Karpas-422 (cell line): ENCODE measurements at regions not wholly inside any gene's neighbourhood (a gene's known extent, or its start where the extent isn't known, plus 50 kb on each side); places are given as distances from the start of the nearest gene placed in this dataset.
A peak's percentile ranks its signal among the peaks of the same experiment; 100 is the strongest.

Source experiments
- DNase-seq: peaks from one replicate; pipeline ENCODE4 v3.0.0-alpha.2; 2015
- H2AFZ ChIP-seq: fragments of 200-600 bp; sonication (generic); 2 replicates; pipeline ENCODE4 v1.6.1; 2014; ENCODE audit warnings: antibody characterized with exemption, low read length, mixed read lengths
- H3K27ac ChIP-seq: fragments of 200-600 bp; sonication (generic); 2 replicates; pipeline ENCODE4 v1.5.1; 2014; ENCODE audit warnings: mild to moderate bottlenecking, low read length, moderate library complexity
- H3K27me3 ChIP-seq: fragments of 200-600 bp; sonication (generic); 2 replicates; pipeline ENCODE4 v1.6.1; 2014; ENCODE audit warnings: low read length, mixed read lengths
- H3K36me3 ChIP-seq: fragments of 200-600 bp; sonication (generic); 2 replicates; pipeline ENCODE4 v1.6.1; 2014; ENCODE audit warnings: low read length, mixed read lengths; ENCODE audit not compliant: insufficient read depth
- H3K4me1 ChIP-seq: fragments of 200-600 bp; sonication (generic); 2 replicates; pipeline ENCODE4 v1.6.1; 2014; ENCODE audit warnings: mild to moderate bottlenecking, low read length, mixed read lengths
- H3K4me2 ChIP-seq: fragments of 200-600 bp; sonication (generic); 2 replicates; pipeline ENCODE4 v1.6.1; 2014; ENCODE audit warnings: low read length, low read depth, mild to moderate bottlenecking; ENCODE audit not compliant: poor library complexity, severe bottlenecking
- H3K4me3 ChIP-seq: fragments of 200-600 bp; sonication (generic); 2 replicates; pipeline ENCODE4 v1.5.1; 2014; ENCODE audit warnings: mild to moderate bottlenecking, antibody characterized with exemption, low read length, mixed read lengths
- H3K79me2 ChIP-seq: fragments of 200-600 bp; sonication (generic); 2 replicates; pipeline ENCODE4 v1.6.1; 2014; ENCODE audit warnings: mild to moderate bottlenecking, low read length, mixed read lengths
- H3K9ac ChIP-seq: fragments of 200-600 bp; sonication (generic); 2 replicates; pipeline ENCODE4 v1.6.0; 2014; ENCODE audit warnings: low read length
- H3K9me2 ChIP-seq: fragments of 200-600 bp; sonication (generic), shearing (Covaris generic); replicated peaks from 2 replicates; pipeline ENCODE4 v1.6.0; 2014; ENCODE audit warnings: mild to moderate bottlenecking, low read length, moderate library complexity; ENCODE audit not compliant: insufficient read depth
- H3K9me3 ChIP-seq: fragments of 300-700, 200-600 bp; sonication (generic); 2 replicates; pipeline ENCODE4 v1.6.1; 2014; ENCODE audit warnings: low read length, mixed read lengths
- H4K20me1 ChIP-seq: fragments of 200-600 bp; sonication (generic); 2 replicates; pipeline ENCODE4 v1.6.1; 2014; ENCODE audit warnings: mild to moderate bottlenecking, antibody characterized with exemption, low read length, low read depth; ENCODE audit not compliant: insufficient read depth

DNA sequence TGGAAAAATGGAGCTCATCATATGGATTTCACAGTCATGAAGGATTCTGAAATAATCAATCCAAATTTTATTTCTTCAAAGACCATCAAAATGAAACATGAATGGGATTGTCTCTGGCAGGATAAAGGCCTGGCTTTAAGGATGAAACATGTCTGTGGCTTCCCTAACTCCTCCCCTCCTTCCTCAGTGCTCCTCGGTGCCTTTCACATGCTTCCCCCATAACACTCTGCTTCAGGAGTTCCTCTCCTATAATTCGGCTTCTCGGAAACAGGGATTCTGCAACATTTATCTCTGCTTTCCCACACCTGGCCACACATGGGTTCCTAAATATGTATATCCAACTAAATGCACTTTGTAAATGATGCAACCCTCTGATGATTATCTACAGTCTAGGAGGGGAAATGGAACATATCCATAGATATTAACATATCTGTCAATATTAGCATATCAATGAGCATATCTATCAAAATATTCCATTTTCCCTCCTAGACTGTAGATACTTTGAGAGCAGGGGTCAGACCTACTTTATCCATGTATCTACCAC, 153.8 kb downstream of the PLPP3 start:
- H3K9me2 ChIP-seq, result no peaks in the 10 kb centered on the region; the same call in 1 of the 2 replicates
- H3K4me1 ChIP-seq, result peaks cover 29% of the 10 kb centered on the region
- peak overlapping the region; percentile 44; the same call in 1 of the 2 replicates for H3K4me3 ChIP-seq
- no peaks in the 10 kb centered on the region for H3K27me3 ChIP-seq
- H3K4me2 ChIP-seq, result peak overlapping the region; percentile 64
- H3K27ac ChIP-seq, result peak overlapping the region; percentile 85
- H4K20me1 ChIP-seq, result no peaks in the 10 kb centered on the region
- no peaks in the 10 kb centered on the region for H3K36me3 ChIP-seq
- H3K9ac ChIP-seq, result peak overlapping the region; percentile 40; the same call in 1 of the 2 replicates
- no peaks in the 10 kb centered on the region for H3K79me2 ChIP-seq
- H2AFZ ChIP-seq, result peak overlapping the region; percentile 80; the same call in 1 of the 2 replicates
- no peak for DNase-seq
- H3K9me3 ChIP-seq, result no peaks in the 10 kb centered on the region

GRCh38 chr1:56424744-56425493, 154.4 kb downstream of the PLPP3 start:
- no peaks in the 10 kb centered on the region; the same call in 1 of the 2 replicates for H3K9me2 ChIP-seq
- no peaks in the 10 kb centered on the region for H3K79me2 ChIP-seq
- H3K27ac ChIP-seq, result peak overlapping the region; percentile 85
- H4K20me1 ChIP-seq, result no peaks in the 10 kb centered on the region
- H3K36me3 ChIP-seq, result no peaks in the 10 kb centered on the region
- peaks cover 29% of the 10 kb centered on the region for H3K4me1 ChIP-seq
- H2AFZ ChIP-seq, result peak overlapping the region; percentile 80
- peak overlapping the region; percentile 40 for H3K9ac ChIP-seq
- H3K9me3 ChIP-seq, result no peaks in the 10 kb centered on the region
- peak overlapping the region; percentile 44; the same call in 1 of the 2 replicates for H3K4me3 ChIP-seq
- peak overlapping the region; percentile 64 for H3K4me2 ChIP-seq
- no peaks in the 10 kb centered on the region for H3K27me3 ChIP-seq
- peak; percentile 93 for DNase-seq

GRCh38 chr1:56423716-56424115, 155.6 kb downstream of the PLPP3 start:
- no peak overlapping the region for H3K4me3 ChIP-seq
- H3K4me2 ChIP-seq, result no peak overlapping the region
- no peak for DNase-seq
- no peaks in the 10 kb centered on the region; the same call in 1 of the 2 replicates for H3K9me2 ChIP-seq
- no peaks in the 10 kb centered on the region for H3K36me3 ChIP-seq
- no peak overlapping the region for H2AFZ ChIP-seq
- peaks cover 29% of the 10 kb centered on the region for H3K4me1 ChIP-seq
- no peak overlapping the region for H3K9ac ChIP-seq
- H3K27ac ChIP-seq, result no peak overlapping the region
- H3K9me3 ChIP-seq, result no peaks in the 10 kb centered on the region
- no peaks in the 10 kb centered on the region for H4K20me1 ChIP-seq
- H3K27me3 ChIP-seq, result no peaks in the 10 kb centered on the region
- H3K79me2 ChIP-seq, result no peaks in the 10 kb centered on the region

- no peak overlapping the region for H2AFZ ChIP-seq
- no peaks in the 10 kb centered on the region for H3K79me2 ChIP-seq
- DNase-seq, result no peak
Observed at GRCh38 chr1:56418151-56418631, 161.2 kb downstream of the PLPP3 start.

GRCh38 chr1:56417646-56418045, 161.7 kb downstream of the PLPP3 start:
- Histone ChIP-seq H4K20me1 (no peaks in the 10 kb centered on the region), H3K9me2 (no peaks in the 10 kb centered on the region), H3K9me3 (no peaks in the 10 kb centered on the region), H3K36me3 (no peaks in the 10 kb centered on the region), H3K27me3 (no peaks in the 10 kb centered on the region), H3K9ac (no peak overlapping the region), H3K4me3 (no peak overlapping the region), H3K27ac (no peak overlapping the region), H3K79me2 (no peaks in the 10 kb centered on the region), H3K4me2 (no peak overlapping the region), H2AFZ (no peak overlapping the region), H3K4me1 (no peaks in the 10 kb centered on the region)
- DNase-seq, result no peak

More at GRCh38 chr1:56418151-56418631, 161.2 kb downstream of the PLPP3 start:
- Histone ChIP-seq H3K4me2 (no peak overlapping the region), H3K9ac (no peak overlapping the region), H3K27ac (no peak overlapping the region), H3K36me3 (no peaks in the 10 kb centered on the region), H3K27me3 (no peaks in the 10 kb centered on the region), H3K9me2 (no peaks in the 10 kb centered on the region), H4K20me1 (no peaks in the 10 kb centered on the region), H3K4me3 (no peak overlapping the region), H3K4me1 (no peaks in the 10 kb centered on the region), H3K9me3 (no peaks in the 10 kb centered on the region)

GRCh38 chr1:56416495-56416894, 162.9 kb downstream of the PLPP3 start:
- Histone ChIP-seq H3K9ac (no peak overlapping the region), H3K36me3 (no peaks in the 10 kb centered on the region), H3K4me1 (no peaks in the 10 kb centered on the region), H2AFZ (no peak overlapping the region), H3K27ac (no peak overlapping the region), H3K27me3 (no peaks in the 10 kb centered on the region), H3K4me3 (no peak overlapping the region), H3K9me2 (no peaks in the 10 kb centered on the region), H3K9me3 (no peaks in the 10 kb centered on the region), H3K79me2 (no peaks in the 10 kb centered on the region), H4K20me1 (no peaks in the 10 kb centered on the region), H3K4me2 (no peak overlapping the region)
- DNase-seq, result no peak

DNA sequence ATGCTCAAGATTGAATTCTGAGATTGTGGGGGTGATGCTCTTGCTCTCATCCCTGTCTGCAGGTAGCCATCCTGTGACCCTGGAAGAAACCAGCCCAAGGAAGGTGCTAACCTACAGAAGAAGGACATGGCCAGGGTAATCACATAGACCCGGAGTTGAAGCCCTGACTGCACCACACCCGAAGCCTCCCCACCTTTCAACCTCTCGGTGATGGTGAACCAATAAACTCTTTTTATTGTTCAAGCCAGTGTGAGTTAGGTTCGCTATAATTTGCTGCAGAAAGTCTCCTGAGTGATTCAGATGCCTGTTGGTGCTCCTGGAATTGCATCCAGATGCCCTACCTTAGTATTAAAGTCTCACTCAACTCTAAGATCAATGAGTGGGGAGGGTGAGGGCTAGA, 163.6 kb downstream of the PLPP3 start:
- no peaks in the 10 kb centered on the region for H3K9me3 ChIP-seq
- H3K4me2 ChIP-seq, result no peak overlapping the region
- no peak overlapping the region for H3K9ac ChIP-seq
- H2AFZ ChIP-seq, result no peak overlapping the region
- H3K4me1 ChIP-seq, result no peaks in the 10 kb centered on the region
- H3K27ac ChIP-seq, result no peak overlapping the region
- H3K27me3 ChIP-seq, result no peaks in the 10 kb centered on the region
- H3K79me2 ChIP-seq, result no peaks in the 10 kb centered on the region
- no peak for DNase-seq
- H4K20me1 ChIP-seq, result no peaks in the 10 kb centered on the region
- no peaks in the 10 kb centered on the region for H3K9me2 ChIP-seq
- no peaks in the 10 kb centered on the region for H3K36me3 ChIP-seq
- no peak overlapping the region for H3K4me3 ChIP-seq

- Histone ChIP-seq H3K9me2 (no peaks in the 10 kb centered on the region), H3K4me2 (no peak overlapping the region), H3K4me3 (no peak overlapping the region), H3K79me2 (no peaks in the 10 kb centered on the region), H3K9ac (no peak overlapping the region), H4K20me1 (no peaks in the 10 kb centered on the region), H3K4me1 (no peaks in the 10 kb centered on the region), H3K27me3 (no peaks in the 10 kb centered on the region), H2AFZ (no peak overlapping the region), H3K9me3 (no peaks in the 10 kb centered on the region), H3K27ac (no peak overlapping the region), H3K36me3 (no peaks in the 10 kb centered on the region)
- DNase-seq, result no peak
Observed at GRCh38 chr1:56415258-56415657, 164.1 kb downstream of the PLPP3 start.
